LHCN-M2 (cell line): ENCODE measurements at regions not wholly inside any gene's neighbourhood (a gene's known extent, or its start where the extent isn't known, plus 50 kb on each side); places are given as distances from the start of the nearest gene placed in this dataset.

ENCODE experiments used
- DNase-seq: peaks from one replicate; pipeline ENCODE4 v3.0.0-alpha.2; 2012; ENCODE audit warnings: low read depth

- no peak for DNase-seq
Observed at GRCh38 chr9:35540315-35540714, 50.4 kb downstream of the RUSC2 start.

- DNase-seq = no peak
Observed at GRCh38 chr9:35546853-35547252, 56.9 kb downstream of the RUSC2 start.

GRCh38 chr9:35547889-35548418, 57.1 kb upstream of the TESK1 start:
- no peak for DNase-seq

DNA sequence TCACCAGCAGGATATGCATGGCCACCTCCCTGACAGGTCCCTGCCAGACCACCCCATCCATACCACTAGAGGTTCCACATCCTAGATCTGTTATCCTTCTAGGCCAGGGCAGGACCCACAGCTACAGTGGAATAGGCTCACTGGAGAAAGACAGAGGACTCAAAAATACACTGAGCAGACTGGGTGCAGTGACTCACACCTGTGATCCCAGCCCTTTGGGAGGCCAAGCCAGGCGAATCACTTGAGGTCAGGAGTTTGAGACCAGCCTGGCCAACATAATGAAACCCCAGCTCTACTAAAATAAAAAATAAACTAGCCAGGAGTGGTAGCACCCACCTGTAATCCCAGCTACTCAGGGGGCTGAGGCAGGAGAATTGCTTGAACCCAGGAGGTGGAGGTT, 56.5 kb upstream of the TESK1 start:
- DNase-seq = peak; percentile 41

GRCh38 chr9:35549441-35549840, 55.6 kb upstream of the TESK1 start:
- DNase-seq = no peak

- no peak for DNase-seq
Observed at GRCh38 chr9:35552376-35552775, 52.7 kb upstream of the TESK1 start.

- peak; percentile 39 for DNase-seq
Observed at GRCh38 chr9:35552837-35553236, 52.2 kb upstream of the TESK1 start.

DNA sequence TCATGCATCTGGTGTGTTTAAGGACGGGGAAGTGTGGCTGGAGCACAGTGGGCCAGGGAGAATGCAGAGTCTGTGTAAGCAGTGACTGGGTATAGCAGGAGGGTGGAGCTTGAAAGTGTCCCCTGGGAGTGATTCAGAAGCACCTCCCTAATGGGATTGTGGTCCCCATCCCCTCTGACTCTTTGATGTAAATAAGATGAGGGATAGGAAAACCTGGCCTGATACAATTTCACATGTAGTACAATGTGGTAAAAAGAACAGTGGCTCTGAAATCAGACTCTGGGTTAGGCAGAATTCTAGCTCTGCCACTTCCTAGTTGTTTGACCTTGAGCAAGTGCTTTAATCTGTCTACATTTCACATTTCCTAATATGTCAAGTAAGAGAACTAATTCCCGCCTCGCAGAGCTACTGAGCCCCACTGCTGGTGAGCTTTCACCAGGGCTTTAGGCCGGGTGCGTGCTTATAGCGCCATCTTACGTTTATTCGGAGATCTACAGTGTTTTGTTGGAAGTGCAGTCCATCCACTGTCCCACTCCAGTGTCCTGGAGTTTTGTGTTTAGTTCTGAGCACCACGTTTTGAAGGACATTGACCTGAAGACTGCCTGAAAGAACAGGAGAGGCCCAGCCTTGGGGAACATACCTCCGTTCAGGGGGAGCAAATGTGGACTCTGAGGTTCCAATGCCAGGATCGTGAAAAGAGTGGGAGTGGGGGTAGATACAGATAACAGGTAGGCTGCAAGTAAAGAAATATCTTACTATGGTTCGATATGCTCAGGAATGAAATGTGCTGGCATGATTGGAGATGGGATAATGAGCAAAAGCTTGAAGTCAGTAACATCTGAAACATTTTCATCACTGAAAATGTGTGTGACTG, 51.2 kb upstream of the TESK1 start:
- DNase-seq = peak; percentile 83

- no peak for DNase-seq
Observed at GRCh38 chr9:35555246-35555701, 49.8 kb upstream of the TESK1 start.
